Muscle of back (tissue), 3 donors: ENCODE measurements at regions not wholly inside any gene's neighbourhood (a gene's known extent, or its start where the extent isn't known, plus 50 kb on each side); places are given as distances from the start of the nearest gene placed in this dataset.

Experiments used
- DNase-seq, 3 donors: peaks; one replicate each; pipeline versions ENCODE4 v3.0.0 to v3.0.0-alpha.2; 2013

DNA sequence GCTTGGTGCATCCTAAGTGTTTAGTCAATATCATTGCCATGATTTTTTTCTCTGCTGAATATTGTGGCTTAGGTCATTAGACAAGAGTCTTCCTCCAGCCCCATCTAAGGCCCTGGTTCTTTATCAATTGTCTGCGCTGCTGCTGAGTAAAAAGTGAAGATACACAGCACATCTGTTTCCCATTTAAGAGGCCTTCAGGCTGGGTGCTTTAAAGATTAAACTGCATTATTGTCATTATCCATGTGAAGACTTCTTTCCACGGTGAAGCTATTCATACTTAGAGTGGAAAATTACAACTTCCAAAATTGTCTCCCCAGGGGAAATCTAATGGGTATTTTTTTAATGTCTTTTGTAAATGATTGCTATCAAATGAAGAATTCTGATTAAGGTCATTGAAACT, 719.8 kb upstream of the LRRC4C start:
- DNase-seq: peak in 2 of 3 donors; percentile 27 to 30

DNA sequence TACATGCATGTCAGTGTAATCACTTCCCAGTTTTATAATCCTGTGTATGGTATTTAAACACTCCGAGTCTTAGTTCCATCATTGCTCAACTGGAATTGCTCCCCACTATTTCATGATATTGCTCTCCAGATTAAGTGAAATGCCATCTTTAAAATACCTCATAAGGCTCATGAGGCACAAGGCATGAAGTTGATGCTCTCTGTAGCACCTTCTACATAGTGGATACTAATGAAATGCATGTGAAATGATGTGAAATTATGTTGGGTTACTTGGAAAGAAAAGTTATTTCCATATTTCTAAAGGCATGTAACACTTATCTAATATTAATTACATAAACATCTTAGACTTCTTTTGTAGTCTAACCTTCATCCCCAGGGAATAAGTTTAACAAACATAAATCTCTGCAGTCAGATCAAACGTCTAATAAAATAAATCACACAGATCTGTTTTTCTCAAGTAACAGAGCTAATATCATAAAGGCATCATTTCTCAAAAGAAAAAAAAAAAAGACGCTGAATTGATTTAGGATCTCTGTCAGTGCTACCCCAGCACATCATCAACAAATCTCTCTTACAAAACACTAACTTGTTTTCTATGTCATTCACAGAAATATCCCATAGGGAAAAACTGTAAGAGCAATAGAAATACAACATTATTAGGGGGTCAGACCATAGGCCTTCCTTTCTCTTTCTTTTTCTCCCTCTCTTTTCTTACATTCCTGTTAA, 736.0 kb upstream of the LRRC4C start:
- no peak for DNase-seq

DNA sequence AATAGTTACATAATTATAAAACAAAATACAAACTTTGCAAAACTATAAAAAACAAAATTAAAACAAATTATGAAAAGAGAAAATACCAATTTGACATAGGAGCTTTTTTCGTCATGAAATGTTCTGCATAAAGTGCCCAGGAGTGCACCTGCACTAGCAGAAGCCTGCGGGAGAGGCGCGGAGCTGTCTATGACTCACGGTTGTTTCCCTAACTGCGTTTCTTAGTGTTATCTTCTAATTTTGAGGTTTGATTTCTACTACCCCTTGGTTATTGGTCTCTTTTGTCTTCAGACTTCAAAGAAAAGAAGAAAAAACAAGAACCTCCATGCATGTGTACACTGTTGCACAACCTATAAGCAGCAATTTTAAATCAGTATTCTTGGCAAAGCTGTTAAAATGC, 740.9 kb upstream of the LRRC4C start:
- no peak for DNase-seq

DNA sequence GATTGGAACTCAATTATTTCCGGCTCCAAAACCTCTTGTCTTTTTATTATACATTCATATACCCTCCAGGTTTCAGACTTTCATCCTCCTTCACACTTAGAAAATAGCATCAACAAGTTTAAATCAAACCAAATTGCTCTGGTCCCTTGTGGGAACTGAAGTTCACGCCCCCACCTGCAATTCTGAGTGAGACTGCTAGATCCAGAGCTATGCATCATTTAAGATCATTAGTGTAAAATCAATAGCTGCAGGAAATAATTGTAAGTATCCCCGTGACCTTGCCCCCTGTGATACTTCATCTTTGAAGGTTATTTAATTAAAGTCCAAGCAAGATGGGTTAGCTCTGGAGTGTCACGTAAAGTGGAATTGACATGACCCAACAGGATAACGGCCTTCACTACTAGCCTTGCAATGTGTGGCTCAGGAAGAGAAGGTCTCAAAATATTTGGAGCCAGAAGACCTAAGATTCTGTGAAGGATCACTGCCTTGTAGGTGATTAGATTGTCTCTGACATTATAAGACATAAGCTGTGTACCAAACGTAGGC, 742.2 kb upstream of the LRRC4C start:
- DNase-seq: no peak

DNA sequence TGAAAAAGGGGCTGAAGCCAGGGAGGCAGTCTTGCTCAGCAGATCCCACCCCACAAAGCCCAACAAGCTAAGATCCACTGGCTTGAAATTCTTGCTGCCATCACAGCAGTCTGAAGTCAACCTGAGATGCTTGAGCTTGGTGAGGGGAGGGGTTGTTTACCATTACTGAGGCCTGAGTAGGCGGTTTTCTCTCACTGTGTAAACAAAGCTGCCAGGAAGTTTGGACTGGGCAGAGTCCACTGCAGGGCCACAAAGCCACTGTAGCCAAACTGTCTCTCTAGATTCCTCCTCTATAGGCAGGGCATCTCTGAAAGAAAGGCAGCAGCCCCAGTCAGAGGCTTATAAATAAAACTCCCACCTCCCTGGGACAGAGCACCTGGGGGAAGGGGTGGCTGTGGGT, 746.1 kb upstream of the LRRC4C start:
- DNase-seq: no peak

DNA sequence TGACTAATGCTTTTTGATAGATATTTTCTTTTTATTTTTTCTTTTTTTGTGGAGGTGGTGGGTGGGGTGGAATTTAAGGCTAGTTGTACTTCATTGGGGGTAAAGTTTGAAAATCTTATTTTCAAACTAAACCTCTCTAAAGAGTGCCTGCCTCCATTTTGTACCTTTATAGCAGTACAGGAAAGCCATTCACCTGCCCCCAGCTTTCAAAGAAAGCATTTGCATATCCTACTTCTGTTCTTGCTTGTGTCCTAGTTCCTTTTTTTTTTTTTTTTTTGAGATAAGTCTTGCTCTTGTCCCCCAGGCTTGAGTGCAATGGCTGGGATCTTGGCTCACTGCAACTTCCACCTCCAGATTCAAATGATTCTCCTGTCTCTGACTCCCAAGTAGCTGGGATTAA, 766.2 kb upstream of the LRRC4C start:
- no peak for DNase-seq

DNA sequence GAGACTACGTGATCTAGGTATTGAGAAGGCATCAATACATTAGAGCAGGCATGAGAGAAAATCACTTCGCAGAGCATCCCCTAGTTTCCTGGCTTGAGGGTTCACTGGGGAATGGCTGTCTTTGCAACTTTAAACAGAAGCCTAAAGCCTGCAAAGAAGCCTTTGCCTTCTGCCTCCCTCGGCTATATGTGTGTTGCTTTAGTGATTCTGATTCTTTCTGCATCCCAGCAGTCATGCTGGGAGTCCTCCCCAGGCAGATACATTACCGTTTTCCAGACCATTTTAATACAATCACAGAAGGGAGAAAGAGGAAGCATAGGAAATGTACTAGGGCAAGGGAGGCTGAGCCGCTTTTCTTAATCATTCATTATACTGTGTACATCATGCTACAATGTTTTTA, 773.2 kb upstream of the LRRC4C start:
- DNase-seq: no peak

DNA sequence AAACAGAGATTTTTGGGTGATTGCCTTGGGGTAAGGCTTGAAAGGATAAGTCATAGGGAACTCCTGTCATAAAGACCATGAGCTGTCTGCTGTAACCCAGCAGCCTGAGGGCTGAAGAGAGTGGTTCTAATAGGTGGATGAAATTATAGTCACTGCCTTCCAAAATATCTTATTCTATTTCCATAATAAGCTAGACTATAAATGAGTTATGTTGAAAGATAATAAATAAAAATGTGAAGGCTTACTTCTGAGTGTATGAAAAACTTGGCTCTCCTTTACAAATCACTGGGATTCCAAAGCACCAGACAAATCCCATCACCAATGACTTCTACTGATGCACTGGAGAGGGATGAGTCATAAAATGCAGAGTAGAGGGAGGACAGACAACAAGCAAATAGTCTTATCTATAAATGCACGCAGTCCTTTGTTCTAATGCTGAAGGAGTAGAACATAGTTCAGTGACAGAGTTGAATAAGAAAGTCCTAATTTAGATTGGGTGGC, 775.0 kb upstream of the LRRC4C start:
- peak in 1 of 3 donors; percentile 66 for DNase-seq

DNA sequence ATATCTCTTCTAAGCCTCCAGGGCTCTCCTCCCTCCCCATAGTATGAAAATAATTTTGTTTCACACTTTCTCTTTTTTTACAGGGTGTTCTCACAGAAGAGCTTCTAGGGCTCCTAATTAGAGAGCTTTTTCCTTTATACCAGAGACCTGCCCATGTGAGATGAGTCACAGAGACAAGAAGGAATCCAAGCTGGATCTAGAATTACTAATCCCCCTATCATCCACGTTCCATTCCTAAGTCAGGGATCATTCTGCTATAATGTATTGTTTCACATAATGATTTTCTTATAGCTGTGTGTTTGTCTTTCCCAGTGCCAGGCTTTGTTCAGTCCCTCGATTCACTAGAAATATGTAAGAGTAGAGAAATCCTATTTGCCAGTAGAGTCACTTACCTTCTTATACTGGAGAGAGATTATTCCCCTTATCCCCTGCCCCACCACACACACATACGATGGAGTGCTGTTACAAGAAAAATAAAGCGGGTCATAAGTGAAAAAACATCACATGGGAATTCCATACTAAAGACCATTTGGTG, 778.3 kb upstream of the LRRC4C start:
- DNase-seq: peak in 1 of 3 donors; percentile 79

DNA sequence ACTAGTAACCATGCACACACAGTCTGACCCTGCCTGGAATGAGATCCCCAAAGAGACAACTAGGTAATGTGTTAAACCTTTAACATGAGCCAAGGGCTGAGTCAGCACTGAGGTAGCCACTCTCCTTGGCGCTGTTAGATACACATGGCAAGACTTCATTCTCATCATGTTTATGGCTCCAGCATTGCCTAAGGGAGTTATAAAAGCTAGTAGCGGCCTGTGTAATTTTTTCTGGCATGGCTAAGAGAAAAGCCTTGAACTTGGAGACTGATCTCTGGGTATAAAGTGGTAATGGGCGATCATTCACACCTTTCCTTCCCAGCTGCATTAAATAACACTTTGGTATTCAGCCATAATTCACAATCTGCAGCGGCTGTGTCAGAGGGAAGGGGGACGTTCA, 779.7 kb upstream of the LRRC4C start:
- DNase-seq: peak; percentile 57 to 86 (median 81)

DNA sequence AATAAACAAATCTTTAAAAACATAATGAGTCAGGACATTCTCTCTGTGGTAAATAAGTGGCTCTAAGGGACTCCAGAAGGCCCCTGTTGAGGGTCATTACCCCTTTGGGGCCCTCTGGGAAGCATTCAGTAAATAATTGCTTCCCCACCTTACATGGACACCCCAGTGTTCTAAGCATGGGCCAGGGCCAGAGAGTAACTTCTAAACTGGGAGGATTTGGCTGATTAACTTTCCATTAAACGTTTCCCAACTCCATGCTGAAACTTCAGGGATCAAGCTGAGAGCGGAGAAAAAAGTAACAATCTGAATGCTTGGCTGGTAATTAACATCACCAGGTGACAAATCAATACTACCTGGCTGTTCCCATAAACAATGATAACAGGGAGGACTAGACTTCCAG, 783.9 kb upstream of the LRRC4C start:
- no peak for DNase-seq

DNA sequence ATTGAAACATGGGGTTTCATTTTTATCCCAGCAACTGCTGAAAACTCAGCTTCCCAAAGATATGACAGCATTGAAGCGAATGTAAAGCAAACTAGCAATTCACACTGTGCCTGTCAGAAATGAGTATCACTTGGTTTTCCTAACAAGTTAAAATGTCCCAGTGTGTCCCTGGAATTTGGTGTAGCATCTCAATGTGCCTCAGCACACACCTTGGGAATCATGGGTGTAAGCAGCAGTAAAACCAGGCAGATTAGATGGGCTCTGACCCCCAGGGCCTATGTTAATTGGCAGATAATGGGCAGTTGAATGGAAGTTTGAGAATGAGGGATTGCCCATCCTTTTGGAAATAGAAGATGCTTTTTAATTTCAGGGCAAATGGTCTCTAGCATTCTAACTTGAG, 784.9 kb upstream of the LRRC4C start:
- DNase-seq: no peak

DNA sequence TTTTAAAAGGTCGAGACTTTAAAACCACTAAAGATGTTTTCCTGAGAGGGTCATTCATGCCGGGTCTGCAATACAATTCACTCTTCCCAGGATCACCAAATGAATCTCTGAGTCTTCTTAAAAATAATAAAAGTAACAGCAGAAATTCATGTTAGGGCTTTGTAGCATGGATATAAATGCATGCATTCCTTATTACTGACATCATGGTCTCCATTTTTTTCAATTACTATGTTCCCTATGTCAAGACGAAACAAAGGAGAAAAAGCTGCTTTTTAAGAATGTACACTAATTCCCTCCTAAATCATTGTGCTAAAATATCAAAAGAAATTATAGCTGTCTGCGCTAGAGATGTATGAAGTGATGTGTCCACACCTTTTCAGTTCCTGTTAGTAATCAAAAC, 789.9 kb upstream of the LRRC4C start:
- peak in 1 of 3 donors; percentile 14 for DNase-seq

DNA sequence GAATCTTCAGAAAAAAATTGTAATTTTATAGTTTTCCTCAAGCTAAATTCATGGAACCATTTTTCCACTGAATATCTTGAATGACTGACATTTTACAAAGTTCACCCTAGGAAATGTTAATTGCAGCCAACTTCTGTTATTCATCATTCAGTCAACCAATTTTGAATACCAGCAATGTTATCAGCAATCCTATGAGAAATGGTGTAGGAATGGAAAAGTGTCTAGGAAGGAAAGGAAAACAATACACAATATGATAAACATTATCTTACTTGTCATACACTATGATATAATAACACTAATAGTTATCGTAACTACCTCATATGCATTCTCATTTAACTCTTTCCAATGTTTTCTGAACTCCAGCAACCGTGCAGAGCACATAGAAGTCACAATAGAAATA, 790.5 kb upstream of the LRRC4C start:
- no peak for DNase-seq

DNA sequence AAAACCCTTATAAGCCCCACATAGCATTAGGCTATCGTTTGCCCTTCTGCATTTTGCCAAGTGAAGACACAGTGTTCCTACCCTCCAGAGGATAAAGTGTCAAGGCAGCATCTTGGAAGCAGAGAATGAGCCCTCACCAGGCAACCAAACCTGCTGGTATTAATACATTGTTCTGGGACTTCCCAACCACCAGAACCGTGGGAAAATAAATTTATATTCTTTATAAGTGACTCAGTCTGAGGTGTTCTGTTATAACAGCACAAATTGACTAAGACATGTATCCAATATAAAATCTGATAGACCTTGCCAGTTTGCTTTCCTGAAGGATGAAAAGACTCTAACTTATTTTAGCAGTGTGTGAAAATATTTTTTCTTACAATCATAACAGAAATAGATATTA, 792.5 kb upstream of the LRRC4C start:
- DNase-seq: no peak

DNA sequence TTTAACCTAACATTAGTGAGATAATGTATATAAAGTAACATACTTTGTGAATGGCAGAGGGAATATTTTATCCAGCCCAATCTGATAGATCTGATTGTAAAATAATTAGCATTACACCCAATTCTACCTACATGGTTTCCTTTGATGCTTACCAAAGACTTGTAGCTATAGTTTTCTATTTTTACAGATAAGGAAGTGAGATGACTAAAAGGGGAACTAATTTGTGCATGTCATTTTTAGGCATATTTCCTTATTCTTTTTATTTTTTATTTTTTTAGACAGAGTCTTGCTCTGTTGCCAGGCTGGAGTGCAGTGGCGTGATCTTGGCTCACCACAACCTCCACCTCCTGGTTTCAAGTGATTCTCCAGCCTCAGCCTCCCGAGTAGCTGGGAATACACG, 793.7 kb upstream of the LRRC4C start:
- DNase-seq: no peak

DNA sequence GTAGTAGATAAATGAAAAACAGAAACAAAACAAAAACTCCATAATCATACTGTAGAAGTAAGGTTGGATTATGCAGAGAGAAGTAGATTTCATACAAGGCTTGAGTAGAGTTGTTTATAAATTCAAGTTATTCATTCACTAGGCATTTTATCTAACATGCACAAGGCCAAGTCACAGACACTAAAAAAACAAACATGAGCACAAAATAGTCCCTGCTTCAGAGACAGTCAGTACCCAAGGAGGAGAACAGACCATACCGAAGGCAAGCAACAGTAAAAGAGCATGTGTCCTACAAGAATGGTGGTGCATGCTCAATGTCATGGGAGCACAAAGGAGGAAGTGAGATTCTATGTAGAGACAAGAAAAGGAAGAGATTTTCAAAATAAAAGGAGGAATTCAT, 796.5 kb upstream of the LRRC4C start:
- DNase-seq: no peak

DNA sequence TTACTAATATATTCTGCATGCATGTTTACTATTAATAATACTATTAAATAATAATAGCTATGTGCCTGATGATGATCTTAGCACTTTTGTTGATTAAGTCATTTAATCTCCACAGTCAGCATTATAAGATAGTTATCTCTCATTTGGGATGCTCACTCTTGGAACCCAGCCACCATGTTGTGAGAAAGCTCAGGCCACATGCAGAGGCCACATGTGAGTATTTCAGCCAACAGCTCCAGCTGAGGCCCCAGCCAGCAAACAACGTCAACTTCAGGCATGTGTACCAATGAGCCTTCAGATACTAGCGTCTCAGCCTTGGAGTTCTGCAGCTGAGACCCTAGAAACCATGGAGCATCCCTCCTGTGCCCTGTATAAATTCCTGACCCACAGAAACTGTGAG, 798.1 kb upstream of the LRRC4C start:
- DNase-seq: peak in 1 of 3 donors; percentile 49

DNA sequence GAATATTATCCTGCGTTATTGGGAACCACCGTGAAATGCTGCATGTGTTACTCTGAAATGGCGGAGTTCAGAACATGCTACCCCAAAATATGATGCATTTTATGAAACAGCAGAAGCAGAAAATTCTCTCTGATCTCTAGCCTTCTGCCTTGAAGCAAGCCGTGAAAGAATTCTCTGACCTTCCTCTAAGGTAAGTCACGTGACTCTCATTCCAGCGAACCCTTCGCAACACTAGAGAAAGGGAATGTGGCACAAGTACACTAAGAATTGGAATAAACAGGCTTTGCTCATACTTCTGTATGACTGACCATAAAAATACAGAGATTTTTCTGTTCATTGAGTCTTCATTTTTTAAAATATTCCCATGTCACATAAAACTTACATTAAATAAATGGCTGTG, 805.6 kb upstream of the LRRC4C start:
- no peak for DNase-seq

DNA sequence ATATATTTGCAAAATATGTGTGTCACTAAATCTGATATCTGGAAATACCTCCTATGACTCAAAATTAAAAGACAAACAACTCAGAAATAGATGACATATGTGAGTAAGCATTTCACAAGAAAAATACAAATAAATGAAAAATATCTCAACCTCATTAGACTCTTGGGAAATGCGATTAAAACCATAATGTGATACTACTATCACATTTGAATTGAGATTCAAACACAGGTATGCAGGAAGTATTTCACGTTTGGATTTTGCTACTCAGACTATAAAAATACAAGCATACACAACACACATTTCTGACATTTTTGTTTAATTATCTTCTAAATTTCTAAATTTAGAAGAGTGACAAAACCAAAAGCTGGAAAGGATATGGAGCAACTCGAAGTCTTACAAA, 811.9 kb upstream of the LRRC4C start:
- no peak for DNase-seq

DNA sequence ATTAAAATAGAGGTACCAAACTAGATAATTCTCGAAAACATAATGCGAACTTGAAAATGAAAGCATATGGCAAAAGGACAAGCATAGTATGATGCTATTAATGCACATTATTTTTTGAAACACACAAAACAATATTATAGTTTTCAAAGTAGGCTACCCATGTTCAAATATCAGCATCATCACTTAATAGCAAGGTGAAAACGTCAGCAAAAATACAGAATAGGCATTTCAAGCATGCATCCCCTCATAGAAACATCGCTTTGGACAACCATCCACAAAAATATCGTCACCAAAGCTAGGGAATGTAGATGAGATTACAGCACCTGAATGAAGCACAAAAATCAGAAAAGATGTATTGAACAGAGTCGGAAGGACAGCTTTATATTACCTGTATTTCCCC, 814.5 kb upstream of the LRRC4C start:
- no peak for DNase-seq

DNA sequence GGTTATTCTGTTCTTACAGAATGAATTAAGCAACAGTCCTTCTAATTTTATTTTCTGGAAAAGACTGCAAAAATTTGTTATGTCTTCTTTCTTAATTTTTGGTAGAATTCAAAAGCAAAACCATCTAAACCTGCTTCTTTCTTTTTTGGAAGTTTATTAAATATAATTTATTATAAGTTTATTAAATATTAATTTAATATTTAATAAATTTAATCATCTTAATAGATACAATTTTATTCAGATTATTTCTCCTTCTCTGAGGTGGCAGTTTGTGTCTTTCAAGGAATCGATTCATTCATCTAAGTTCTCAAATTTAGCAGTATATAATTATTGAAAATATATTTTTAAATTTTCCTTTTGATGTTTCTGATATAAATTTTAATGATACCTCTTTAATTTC, 837.5 kb upstream of the LRRC4C start:
- no peak for DNase-seq

DNA sequence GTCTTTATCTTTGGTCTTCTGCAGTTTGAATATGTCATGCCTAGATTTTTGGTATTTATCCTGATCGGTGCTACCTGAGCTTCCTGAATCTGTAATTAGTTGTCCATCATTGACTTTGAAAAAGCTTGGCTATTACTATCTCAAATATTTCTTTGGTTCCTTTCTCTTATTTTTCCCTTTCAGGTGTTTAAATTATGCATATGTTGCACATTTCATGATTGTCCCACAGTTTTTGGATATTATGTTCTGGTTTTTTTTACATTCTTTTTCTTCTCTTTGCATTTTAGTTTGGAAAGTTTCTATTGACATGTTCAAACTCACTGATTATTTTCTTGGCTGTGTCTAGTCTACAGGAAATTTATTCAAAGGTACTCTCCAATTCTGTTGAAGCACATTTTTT, 840.3 kb upstream of the LRRC4C start:
- DNase-seq: no peak

DNA sequence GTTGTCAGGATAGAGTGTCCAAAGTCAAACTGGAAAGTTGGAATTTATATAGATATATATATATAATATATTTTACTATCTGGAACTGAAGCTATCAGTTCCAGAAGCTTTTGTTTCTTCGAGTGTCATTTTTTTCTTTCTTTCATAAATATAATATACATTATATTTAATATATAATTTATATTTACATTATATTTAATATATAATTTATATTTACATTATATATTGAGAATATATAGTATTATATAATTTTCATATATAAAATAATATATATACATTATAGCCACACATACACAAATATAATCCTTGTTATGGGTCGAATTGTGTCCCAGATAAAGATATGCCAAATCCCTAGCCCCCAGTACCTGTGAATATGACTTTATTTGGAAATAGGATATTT, 842.3 kb upstream of the LRRC4C start:
- no peak for DNase-seq
